ENCODE measurements at regions not wholly inside any gene's neighbourhood (a gene's known extent, or its start where the extent isn't known, plus 50 kb on each side); places are given as distances from the start of the nearest gene placed in this dataset.

DNA sequence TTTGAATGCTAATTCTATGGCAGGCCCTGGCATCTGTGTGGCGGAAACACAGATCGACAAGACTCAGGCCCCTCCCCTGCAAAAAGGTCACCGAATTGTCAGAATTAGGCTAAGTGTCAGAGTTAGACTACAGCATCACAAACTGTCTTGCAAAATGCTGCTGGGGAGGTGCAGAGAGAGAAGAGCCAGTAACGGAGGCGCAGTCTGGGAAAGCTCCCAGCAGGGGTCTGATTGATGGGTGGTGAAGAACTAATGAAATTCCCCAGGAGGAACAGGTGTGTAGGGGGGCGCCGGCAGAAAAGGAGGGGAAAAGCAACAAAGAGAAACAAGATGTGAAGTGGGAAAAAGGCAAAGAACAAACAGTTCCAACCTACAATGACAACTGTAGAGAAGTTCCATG, 72.7 kb upstream of the TAMM41 start:
- no peak for DNase-seq

- no peak for DNase-seq
These were observed 77.8 kb upstream of the TAMM41 start for GRCh38 chr3:11924518-11924917.

DNA sequence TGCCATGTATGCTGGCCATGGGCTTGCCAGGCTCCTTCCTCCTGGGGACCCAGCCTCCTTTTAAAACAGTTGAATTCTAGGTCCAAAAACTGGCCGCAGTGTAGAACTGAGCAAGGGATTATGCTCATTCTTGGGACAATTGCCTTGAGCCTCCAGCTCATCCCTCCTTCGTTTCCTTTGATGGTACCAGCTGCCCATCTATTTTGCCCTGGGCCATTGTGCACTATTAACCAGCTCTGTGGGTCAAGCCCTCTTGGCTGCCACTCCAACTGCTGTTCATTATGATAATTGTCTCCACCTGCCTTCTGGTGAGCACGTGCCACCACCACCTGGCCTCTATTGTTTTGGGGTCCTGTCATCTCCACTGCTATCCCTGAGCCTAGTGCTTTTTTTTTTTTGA, 75.8 kb upstream of the SYN2 start:
- DNase-seq: peak; percentile 18

GRCh38 chr3:11929531-11929930, 74.7 kb upstream of the SYN2 start:
- DNase-seq: no peak

DNA sequence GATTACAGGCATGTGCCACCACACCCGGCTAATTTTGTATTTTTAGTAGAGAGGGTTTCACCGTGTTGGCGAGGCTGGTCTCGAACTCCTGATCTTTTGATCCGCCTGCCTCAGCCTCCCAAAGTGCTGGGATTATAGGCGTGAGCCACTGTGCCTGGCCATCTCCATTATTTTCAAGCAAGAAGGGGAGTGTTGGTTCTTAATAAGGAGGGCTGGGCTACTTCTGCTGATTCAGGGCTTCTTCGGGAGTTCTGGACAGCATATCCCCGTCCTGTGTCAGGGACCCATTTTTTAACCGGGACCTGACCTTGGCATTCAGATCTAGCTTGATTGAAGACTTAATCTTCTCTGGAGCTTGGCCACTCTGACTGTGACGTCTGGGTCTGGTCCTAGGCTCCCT, 74.1 kb upstream of the SYN2 start:
- DNase-seq: no peak

GRCh38 chr3:11932636-11933035, 71.6 kb upstream of the SYN2 start:
- DNase-seq: no peak

DNA sequence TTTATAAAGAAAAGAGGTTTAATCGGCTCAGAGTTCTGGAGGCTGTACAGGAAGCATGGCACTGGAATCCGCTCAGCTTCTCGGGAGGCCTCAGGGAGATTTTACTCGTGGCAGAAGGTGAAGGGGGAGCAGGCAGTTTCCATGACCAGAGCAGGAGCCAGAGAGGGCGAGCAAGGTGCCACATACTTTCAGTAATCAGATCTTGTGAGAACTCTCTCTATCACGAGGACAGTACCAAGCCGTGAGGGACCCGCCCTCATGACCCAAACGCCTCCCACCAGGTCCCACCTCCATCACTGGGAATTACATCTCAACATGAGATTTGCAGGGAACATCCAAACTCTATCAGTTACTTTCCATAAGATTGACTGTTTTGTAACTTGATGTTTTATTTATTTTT, 70.7 kb upstream of the SYN2 start:
- DNase-seq: no peak

DNA sequence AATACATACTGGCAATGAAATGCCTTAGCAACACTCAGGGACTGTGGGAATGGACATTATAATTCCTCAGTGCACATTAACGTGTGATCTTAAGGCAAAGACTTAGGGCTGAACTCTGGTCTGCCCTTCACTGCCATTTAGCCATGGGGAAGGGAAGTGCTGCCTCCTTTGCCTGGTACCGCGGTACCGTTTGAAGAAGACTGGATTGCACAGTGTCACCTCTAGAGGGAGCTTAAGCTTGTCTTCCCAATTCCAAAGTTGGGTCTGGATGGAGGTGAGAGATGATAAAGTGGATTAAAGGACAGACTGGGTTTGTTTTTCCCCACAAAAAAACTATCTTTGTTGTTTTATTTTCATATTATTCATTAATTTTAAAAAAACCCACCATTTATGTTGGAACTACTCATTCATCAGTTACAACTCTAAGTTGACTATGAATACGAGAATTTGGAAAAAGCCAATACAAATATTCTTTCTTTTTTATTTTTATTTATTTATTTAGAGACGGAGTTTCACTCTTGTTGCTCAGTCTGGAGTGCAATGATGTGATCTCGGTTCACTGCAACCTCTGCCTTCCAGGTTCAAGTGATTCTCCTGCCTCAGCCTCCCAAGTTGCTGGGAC, 60.0 kb upstream of the SYN2 start:
- DNase-seq: peak; percentile 3

DNA sequence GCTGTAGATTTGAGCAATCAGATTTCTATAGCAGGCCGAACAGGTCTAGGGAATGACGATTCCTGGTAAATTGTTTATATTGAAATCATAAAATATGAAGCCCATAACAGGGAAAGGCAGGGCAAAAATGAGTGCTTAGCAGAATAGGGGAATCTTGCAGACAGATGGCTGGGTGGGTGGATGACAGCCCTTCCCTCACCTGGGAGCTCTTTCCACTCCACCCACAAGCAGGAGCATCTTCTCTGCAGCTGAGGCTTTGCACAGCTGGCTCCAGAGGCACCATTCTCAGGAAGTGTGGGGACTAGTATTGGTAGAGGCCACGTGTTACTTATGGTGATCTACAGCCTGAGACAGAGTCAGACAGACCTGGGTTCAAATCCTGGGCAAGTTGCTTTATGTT, 55.9 kb upstream of the SYN2 start:
- no peak for DNase-seq

- DNase-seq: no peak
These were observed 55.3 kb upstream of the SYN2 start for GRCh38 chr3:11948866-11949265.

DNA sequence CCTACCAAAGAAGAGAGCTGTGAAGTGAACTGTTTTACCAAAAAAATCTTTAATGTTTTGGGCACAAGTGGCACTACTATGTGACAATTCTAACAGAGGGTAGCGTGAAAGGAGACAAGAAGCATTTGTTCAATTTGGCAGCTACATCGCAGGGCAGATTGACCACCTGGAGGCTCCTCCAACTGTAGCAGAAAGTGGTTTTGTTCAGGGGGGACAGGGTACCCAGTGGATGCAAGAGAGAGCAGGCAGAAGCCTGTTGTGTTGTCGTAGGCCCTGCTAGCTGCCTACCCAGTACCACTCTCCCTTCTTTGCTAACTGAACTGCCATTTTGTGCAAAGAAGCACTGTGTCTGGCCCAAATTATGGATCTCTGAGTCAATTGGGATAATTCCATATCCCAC, 54.8 kb upstream of the SYN2 start:
- DNase-seq: no peak

GRCh38 chr3:11950576-11950975, 53.6 kb upstream of the SYN2 start:
- DNase-seq: no peak

- peak; percentile 34 for DNase-seq
These were observed 50.8 kb upstream of the SYN2 start for GRCh38 chr3:11953350-11953749.

GRCh38 chr3:11953778-11954177, 50.4 kb upstream of the SYN2 start:
- DNase-seq: no peak

GRCh38 chr3:11954312-11954934, 49.8 kb upstream of the SYN2 start:
- DNase-seq: peak; percentile 47

All from NCI-H1105 treated with DMSO at 0.1 percent for 48 hours (cell line).